ENCODE measurements at regions not wholly inside any gene's neighbourhood (a gene's known extent, or its start where the extent isn't known, plus 50 kb on each side); places are given as distances from the start of the nearest gene placed in this dataset.

DNA sequence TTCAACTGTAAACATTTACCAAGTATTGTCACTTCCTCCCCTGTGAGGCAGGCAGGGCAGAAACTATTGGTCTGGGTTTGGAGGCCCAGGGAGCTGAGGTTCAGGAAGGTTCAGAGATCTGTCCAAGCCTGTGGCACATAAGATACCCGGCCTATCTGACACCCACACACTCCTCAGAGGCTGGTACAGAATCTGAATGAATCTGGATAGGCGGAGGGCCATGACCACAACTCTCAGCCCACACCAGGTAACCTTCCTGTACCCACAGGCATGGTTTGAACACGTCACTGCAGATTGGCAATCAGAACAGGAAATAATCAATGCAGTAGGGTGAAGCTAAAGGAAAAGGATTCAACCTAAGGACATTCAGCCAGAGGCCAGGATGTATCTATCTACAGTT lies 92.8 kb upstream of the TMCC3 start:
- no TSS peak for BruUV-seq (replicated peaks)
- intact Hi-C loops (cut with micrococcal nuclease; ENCODE audit: unreplicated experiment) = no loop called here
- no peak overlapping the region for H3K4me3 Mint-ChIP-seq (ENCODE audit: low read depth, unreplicated experiment)
- H3K27ac Mint-ChIP-seq (ENCODE audit: unreplicated experiment) = no peak overlapping the region
- H3K9me3 Mint-ChIP-seq (ENCODE audit: low read depth, unreplicated experiment) = no peaks in the 10 kb centered on the region
- CTCF ChIA-PET = interaction anchor here (1.0 kb wide), 1 partner anchor 47 kb away, joined by 3 read pairs; no protein-coding TSS in a partner anchor
- H3K36me3 Mint-ChIP-seq (ENCODE audit: insufficient read depth, unreplicated experiment) = no peaks in the 10 kb centered on the region
- TF ChIP-seq, protein P1, sequence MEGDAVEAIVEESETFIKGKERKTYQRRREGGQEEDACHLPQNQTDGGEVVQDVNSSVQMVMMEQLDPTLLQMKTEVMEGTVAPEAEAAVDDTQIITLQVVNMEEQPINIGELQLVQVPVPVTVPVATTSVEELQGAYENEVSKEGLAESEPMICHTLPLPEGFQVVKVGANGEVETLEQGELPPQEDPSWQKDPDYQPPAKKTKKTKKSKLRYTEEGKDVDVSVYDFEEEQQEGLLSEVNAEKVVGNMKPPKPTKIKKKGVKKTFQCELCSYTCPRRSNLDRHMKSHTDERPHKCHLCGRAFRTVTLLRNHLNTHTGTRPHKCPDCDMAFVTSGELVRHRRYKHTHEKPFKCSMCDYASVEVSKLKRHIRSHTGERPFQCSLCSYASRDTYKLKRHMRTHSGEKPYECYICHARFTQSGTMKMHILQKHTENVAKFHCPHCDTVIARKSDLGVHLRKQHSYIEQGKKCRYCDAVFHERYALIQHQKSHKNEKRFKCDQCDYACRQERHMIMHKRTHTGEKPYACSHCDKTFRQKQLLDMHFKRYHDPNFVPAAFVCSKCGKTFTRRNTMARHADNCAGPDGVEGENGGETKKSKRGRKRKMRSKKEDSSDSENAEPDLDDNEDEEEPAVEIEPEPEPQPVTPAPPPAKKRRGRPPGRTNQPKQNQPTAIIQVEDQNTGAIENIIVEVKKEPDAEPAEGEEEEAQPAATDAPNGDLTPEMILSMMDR (IDR thresholded peaks at IDR 0.05; ENCODE audit: unreplicated experiment) = no peak
- no peaks in the 10 kb centered on the region for H3K4me1 Mint-ChIP-seq (ENCODE audit: low read depth, unreplicated experiment)
- H3K27me3 Mint-ChIP-seq (ENCODE audit: unreplicated experiment) = peaks cover 47% of the 10 kb centered on the region
- DNase-seq = no peak

DNA sequence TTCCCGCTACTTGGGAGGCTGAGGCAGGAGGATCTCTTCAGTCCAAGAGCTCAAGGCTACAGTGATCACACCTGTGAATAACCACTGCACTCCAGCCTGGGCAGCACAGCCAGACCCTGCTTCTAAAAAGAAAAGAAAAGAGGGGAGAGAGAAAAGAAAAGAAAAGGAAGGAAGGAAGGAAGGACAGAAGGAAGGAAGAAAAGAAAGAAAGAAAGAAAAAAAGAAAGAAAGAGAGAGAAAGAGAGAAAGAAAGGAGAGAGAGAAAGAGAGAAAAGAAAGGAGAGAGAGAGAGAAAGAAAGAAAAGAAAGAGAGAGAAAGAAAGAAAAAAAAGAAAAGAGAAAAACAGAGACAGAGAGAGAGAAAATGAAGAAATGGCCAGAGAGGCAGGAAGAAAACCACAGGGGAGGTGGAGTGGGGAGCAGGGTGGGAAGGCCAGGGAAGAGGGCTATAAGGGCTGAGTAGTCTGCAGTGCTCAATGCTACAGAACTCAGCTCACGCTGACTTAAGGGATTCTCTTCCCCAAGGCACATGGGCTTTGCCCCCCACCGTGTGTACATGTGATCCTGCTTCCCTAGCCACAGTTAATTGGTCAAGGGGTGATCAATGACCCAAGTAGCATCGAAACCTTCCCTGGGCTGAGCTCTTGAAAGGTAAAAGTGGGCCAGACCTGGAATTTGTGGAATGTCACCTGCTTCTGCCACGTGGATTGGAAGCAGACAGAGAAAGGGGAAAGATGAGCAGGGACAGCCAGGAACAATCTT lies 90.4 kb upstream of the TMCC3 start:
- TF ChIP-seq, protein P1 (IDR thresholded peaks at IDR 0.05; ENCODE audit: unreplicated experiment) = no peak
- no TSS peak for BruUV-seq (replicated peaks)
- Mint-ChIP-seq H3K9me3 (ENCODE audit: low read depth, unreplicated experiment) (no peaks in the 10 kb centered on the region), H3K36me3 (ENCODE audit: insufficient read depth, unreplicated experiment) (no peaks in the 10 kb centered on the region), H3K27me3 (ENCODE audit: unreplicated experiment) (peaks cover 30% of the 10 kb centered on the region), H3K27ac (ENCODE audit: unreplicated experiment) (no peak overlapping the region), H3K4me3 (ENCODE audit: low read depth, unreplicated experiment) (no peak overlapping the region), H3K4me1 (ENCODE audit: low read depth, unreplicated experiment) (no peaks in the 10 kb centered on the region)
- CTCF ChIA-PET = no interaction called here
- intact Hi-C loops (cut with micrococcal nuclease; ENCODE audit: unreplicated experiment) = no loop called here
- DNase-seq = no peak

DNA sequence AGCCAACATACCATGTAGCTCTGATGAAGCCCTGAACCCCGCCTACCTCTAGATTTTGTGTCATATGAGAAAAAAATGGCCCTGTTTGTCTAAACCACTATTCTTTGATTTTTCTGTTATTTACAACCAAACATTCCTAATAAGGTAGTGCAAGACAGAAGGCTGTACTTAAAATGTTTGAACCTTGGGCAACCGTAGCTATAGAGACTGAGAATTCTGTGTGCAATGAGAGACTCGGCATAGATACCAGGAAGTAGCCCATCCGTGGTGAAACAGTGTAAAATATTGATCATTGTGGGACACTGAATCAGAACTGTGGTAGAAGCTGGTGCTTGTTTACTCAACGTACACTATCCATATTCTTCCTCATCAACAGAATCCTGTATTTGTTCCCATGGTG lies 86.5 kb upstream of the TMCC3 start:
- peaks cover 41% of the 10 kb centered on the region for H3K27me3 Mint-ChIP-seq (ENCODE audit: unreplicated experiment)
- no peak for DNase-seq
- H3K4me3 Mint-ChIP-seq (ENCODE audit: low read depth, unreplicated experiment) = no peak overlapping the region
- H3K9me3 Mint-ChIP-seq (ENCODE audit: low read depth, unreplicated experiment) = no peaks in the 10 kb centered on the region
- H3K36me3 Mint-ChIP-seq (ENCODE audit: insufficient read depth, unreplicated experiment) = no peaks in the 10 kb centered on the region
- H3K27ac Mint-ChIP-seq (ENCODE audit: unreplicated experiment) = no peak overlapping the region
- intact Hi-C loops (cut with micrococcal nuclease; ENCODE audit: unreplicated experiment) = no loop called here
- CTCF ChIA-PET = interaction anchor here (0.7 kb wide), 1 partner anchor 1037 kb away, joined by 6 read pairs; no protein-coding TSS in a partner anchor
- H3K4me1 Mint-ChIP-seq (ENCODE audit: low read depth, unreplicated experiment) = no peaks in the 10 kb centered on the region
- TF ChIP-seq, protein P1 (IDR thresholded peaks at IDR 0.05; ENCODE audit: unreplicated experiment) = no peak
- no TSS peak for BruUV-seq (replicated peaks)

DNA sequence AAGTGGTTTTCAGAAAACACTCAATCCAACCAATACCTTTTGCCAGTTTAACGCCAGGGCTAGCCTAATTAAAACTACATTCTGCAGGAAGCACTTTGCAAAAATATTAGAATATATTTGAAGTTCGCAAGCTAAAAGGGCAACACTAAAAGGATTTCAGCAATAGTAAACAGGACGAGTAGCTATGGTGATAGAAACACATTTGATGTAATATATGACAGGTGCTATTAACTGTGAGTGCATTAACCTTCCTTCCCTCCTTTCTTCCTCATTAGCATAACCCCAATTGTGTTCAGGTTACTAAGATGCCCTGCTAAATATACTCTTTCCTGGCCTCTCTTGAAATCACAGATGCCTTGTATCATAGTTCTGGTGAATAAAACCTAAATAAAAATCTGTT lies 85.6 kb upstream of the TMCC3 start:
- H3K4me1 Mint-ChIP-seq (ENCODE audit: low read depth, unreplicated experiment) = no peaks in the 10 kb centered on the region
- H3K27me3 Mint-ChIP-seq (ENCODE audit: unreplicated experiment) = peaks cover 33% of the 10 kb centered on the region
- no peaks in the 10 kb centered on the region for H3K36me3 Mint-ChIP-seq (ENCODE audit: insufficient read depth, unreplicated experiment)
- TF ChIP-seq, protein P1 (IDR thresholded peaks at IDR 0.05; ENCODE audit: unreplicated experiment) = no peak
- no peak for DNase-seq
- intact Hi-C loops (cut with micrococcal nuclease; ENCODE audit: unreplicated experiment) = no loop called here
- no peaks in the 10 kb centered on the region for H3K9me3 Mint-ChIP-seq (ENCODE audit: low read depth, unreplicated experiment)
- H3K4me3 Mint-ChIP-seq (ENCODE audit: low read depth, unreplicated experiment) = no peak overlapping the region
- CTCF ChIA-PET = interaction anchor here (0.7 to 0.8 kb wide), 2 partner anchors 26 to 1038 kb away, joined by 6 to 8 read pairs; no protein-coding TSS in a partner anchor
- no TSS peak for BruUV-seq (replicated peaks)
- no peak overlapping the region for H3K27ac Mint-ChIP-seq (ENCODE audit: unreplicated experiment)

Measured in Calu3 (cell line).